Inflammatory macrophage (primary cell): ENCODE measurements at regions not wholly inside any gene's neighbourhood (a gene's known extent, or its start where the extent isn't known, plus 50 kb on each side); places are given as distances from the start of the nearest gene placed in this dataset.

Source experiments
- DNase-seq, 2 donors: peaks; one replicate each; pipeline ENCODE4 v3.0.0-alpha.2; 2020 to 2022

DNA sequence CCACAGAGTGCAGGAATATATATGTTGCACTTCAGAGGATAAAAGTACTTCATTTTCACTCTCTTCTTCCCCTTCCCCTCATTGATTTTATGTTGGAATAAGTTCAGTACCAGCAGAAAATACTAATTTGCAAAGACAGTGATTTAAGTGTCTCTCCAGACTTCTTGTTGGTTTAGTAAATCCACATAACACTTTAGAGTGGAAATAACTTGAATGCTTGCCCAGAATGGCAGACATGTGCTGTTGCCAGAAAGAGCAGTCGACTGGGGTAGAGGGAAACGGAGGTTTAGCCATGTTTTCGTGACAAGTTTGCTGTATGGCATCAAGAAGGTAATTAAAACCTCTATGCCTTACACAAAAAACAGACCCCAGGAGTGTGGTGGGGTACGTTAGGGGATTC lies 246.0 kb upstream of the CXCR4 start:
- DNase-seq = no peak

DNA sequence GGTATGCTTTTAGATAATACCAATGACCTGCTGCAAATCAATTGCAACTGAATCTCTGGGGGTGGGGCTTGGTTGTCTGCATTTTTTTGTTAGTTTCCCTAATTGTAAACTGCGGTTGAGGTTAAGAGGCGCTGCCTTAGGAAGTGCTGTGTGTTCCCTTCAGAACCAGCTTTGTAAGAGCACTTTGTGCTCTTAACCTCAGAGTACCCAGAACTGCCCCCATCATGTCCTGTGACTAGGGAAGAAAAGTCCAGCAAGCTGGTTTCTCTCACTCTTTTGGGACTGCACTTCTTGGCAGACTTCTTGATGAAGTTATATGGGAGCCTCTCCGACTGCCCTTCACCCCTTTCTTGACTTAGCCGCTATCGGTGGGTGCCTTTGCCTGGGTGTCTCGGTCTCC lies 245.5 kb upstream of the CXCR4 start:
- DNase-seq = no peak

DNA sequence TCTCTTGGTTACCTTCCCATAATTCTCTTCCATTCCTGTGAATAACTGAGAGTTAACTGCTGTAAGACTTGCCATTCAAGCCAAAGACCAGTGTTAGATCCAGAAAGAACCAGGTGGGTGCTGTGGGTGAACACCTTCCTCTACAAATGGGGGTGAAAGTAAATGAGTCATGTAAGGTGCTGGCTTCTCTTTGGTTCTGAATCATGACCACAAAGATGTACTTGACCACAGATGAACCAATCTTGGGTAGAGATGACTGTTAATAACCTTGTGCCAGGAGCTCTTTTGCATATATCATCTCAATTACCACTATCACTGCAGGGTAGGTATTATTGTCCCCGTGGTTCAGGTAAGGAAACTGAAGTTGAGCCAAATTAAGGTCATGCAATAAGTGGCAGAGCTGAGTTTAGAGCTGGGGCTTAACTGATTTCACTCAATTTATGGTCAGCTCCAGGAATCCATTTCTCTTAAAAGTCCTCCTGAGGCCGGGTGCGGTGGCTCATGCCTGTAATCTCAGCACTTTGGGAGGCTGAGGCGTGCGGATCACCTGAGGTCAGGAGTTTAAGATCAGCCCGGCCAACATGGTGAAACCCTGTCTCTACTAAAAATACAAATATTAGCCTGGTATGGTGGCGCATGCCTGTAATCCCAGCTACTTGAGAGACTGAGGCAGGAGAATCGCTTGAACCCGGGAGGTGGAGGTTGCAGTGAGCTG lies 244.9 kb upstream of the CXCR4 start:
- DNase-seq = no peak

DNA sequence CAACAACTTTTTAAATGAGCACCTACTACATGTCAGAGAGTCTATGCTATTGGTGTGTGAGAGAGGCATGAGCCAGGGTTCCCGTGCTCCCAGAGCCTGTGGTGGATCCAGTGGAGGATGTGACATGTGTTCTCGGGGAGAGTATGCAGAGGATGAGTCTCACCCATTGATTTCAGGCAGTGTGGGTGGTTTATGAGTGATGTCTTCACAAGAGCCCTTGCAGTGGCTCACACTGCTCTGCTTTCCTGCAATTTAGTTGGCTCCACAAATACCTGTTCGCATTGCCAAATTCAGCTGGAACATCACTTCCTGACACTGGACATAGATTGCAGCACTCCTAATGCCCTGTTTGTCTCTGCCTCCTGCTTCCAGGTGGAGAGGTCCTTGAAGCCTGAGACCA lies 243.6 kb upstream of the CXCR4 start:
- no peak for DNase-seq

DNA sequence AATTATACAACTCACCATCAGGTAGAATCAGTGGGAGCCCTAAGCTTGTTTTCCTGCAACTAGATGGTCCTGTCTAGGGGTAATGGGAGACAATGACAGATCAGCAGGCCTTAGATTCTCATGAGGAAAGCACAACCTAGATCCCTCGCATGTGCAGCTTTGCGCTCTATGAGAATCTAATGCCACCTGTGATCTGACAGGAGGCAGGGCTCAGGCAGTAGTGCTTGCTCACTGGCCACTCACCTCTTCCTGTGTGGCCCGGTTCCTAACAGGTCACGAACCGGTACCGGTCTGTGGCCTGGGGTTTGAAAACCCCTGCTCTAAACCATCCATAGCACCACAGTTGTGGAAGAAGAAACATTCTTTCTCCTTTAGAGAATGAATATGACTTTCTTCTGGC lies 242.8 kb upstream of the CXCR4 start:
- DNase-seq = no peak

DNA sequence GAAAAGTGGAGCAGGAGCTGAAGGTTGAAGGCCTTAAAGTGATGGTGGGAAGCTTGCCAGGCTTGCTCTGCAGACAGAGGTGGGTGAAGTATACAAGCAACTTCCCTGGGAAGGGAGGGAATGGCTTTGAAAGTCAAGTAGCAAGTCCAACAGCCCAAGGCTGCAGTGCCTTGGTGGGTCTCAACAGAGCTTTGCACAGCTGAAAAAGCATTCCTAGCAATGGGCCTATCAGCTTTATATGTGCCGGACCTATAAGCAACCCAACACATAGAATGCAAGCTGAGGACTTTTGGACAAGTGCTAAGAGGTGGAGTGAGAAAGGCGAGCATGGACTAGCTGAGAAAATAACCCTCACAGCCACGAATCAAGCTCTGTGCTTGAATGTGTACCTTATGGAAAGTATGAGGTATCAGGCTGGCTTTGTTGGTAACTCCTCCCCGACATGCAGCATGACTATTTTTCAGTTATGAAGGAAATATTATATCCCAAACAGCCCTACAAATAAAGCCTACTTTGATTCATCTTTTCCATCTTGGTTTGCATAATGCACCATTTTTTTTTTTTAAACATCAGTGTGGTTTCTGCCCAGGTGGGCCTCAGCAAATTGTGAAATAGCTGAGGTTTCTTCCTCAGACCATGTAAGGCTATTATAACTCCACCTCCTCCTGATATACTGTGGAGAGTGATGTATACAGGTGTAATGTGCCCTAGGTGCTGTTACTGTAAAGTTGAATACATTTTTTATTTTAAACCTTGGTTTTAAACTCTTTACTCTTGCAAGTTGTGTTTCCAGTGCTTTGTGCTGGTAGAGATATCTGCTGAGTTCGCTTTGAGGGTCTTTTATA lies 241.4 kb upstream of the CXCR4 start:
- no peak for DNase-seq

DNA sequence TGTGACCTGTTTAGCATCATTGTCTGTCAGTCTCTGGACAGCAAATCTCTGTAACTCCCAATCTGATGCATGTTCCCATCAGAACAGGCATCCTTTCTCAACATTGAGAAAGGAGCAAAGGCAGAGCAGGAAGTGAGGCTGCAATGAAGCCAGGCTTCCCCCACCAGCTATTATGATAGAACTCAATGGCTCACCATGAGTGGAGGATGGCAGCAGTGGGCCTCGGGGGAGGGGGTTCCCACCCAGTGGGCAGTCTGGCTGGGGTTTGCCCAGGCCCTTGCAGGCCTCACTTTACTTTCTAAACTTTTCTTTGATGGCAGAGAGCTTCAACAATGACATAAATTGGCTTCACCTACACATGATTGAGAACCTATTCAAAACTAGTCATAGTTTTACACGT lies 240.6 kb upstream of the CXCR4 start:
- DNase-seq = no peak

DNA sequence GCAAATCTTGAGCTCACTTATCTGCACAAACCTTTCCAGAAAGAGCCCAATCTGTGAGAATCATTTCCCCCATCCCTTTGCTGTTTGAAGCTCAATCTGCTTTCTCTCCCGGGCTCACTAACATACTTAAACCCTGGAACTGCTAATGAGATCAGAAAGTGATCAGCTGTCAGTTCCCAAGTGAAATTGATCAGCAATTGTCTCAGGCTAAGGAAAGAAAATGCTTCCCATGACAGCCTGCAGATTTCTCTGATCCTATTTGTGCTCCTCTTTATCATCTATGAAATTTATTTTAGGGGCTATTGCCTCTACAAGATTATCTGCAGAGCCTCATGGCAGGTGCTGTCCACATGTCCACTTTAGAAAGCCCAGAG lies 239.0 kb upstream of the CXCR4 start:
- no peak for DNase-seq

DNA sequence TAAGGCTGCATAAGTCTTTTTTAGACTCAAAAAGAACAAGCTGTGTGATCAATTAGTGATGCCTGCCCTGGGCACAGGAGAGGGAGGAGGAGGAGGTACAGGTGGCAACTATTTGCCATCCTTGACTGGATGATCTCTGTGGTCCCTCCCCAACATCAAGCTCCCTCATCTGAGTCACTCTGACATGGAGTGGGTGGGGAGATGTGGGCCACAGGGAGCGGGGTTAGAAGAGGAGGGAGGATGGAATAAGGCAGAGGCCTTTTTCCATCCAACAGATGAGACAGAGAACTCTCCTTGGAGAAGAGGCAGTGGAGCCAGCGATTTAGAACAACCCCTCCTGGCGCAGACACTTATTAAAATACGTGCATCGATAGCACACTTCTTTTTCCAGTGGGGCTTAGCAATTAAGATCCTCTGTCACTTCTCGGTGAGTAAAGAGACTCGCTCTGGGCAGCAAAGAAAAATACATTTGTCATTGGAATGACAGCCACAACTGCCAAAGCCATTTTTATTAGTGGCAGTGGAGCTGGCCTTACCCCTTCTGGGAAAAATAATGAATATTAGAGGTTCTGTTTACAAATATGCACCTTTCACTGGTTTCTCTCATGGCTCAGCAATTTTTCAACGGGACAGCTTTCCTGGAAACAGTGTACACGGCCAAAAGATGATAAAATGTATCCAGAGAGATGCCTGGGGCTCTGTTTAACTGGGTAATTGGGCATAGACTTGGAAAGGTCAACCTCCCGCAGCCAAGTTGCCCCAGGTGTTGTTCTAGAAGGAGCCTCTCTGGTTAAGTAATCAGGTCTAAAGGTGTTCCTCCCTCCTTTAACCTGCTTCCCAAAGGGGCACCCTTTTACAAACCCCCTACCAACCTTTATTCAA lies 238.4 kb upstream of the CXCR4 start:
- DNase-seq = no peak

DNA sequence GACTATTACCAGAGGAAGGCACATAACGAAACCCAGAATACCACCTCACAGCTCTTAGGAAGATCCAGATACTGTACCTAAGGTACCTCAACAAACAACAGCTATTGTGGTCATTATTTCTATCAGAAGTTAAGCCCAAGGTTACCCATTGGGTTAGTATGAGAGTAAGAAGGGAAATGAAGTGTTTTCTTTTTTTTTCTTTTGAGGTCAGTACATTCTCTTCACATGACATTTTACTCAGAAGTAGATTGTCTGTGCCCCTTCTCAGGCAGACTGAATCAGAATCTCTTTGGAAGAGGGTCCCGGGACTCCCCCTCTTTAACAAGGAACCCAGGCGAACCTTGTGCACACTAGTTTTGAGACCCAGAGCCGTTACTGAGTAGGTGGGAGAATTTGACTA lies 233.7 kb upstream of the CXCR4 start:
- no peak for DNase-seq

DNA sequence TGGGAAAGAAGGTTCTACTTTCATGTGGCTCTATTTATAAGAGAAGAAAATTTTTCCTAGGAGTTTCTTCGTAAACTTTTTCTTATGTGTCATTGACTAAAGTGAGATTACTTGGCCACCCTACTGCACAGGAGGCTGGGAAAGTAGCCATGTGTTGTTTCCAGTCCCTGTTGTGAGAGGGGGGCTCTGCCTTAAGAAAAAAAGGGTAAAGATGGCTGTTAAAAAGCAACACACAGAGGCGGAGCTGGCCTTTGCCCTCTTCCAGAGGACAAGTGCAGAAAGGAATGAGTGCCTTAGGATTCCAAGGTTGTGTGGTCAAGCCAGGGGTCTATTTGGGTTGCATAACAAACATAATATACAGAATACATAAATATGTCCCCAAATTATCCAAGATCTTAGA lies 230.0 kb upstream of the CXCR4 start:
- no peak for DNase-seq

DNA sequence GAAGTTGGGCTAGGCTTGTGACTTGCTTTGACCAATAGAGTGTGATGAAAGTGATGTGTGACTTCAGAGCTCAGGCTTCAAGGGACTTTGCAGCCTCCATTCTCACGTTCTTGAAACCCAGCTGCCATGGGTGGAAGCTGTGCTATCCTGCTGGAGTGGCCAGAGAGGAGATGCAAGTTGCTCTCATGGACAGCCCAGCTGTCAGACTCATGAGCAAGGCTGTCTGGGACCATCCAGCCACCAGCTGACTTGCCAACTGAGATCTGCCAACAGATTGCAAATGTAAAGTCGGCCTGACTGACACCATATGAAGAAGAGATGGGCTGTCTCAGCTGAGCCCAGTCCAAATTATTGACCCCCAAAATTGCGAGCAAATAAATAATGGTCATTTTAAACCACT lies 226.4 kb upstream of the CXCR4 start:
- no peak for DNase-seq

DNA sequence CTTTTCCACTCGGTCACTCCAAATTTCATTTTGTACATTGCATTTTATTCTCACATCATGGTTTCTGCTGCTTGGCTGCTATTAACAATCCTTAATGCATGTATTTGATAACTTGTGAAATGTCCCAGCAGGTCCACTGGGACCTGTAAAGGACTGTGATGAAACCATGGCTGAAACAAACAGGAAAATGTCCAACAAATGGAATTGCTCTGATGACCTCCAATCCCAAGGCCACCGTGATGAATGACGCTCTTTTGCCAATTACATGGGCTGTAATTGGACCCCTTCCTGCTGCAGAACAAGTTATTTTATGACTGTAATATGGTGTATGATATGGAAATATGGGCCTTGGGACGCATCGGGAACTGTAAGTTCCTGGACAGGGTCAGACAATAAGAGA lies 224.2 kb upstream of the CXCR4 start:
- no peak for DNase-seq

DNA sequence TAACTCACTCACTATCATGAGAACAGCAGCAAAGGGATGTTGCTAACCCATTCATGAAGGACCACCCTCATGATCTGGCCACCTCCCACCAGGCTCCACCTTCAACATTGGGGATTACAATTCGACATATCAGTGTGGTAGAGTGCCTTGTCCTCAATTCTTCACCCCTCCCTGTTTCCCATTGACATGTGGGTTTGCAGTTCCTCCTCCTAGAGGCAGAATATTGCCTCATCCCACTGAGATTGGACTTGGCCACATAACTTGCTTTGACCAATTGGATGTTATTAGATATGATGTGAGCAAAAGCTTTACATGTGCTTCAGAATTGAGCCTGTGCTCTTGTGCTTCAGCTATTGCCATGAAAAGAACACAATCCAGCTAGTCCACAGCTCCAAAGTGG lies 217.0 kb upstream of the CXCR4 start:
- DNase-seq = peak; percentile 46 to 57

DNA sequence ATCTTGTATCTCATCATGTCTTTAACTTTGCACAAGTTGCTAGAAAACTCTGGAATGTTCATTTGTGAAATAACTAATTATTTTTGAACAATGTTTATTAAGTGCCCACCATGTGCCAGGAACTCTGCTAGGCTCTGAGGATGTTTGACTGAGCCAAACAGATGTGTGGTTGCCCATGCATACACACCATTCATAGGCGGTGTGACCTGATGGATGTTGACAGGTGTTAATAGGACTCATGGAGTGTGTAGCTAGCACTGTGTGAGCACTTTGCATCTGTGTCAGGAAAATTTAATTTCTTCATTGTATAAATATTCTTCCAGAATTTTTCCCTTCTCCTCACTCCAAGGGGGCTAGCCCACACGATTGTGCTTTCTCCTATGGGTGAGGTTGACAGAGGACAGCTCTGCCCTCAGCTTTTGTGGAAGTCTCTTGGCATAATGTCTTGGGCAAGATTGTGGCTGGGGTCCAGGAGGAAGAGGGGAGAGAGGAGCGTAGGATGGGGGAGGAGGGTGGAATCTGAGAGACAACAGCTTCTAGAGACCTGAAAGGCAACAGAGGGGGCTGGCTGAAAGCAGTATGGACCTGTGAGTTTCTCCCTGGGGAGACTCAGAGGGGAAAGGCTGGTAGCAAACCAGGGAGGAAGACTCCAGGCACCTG lies 214.6 kb upstream of the CXCR4 start:
- DNase-seq = peak in 1 of 2 donors; percentile 23

DNA sequence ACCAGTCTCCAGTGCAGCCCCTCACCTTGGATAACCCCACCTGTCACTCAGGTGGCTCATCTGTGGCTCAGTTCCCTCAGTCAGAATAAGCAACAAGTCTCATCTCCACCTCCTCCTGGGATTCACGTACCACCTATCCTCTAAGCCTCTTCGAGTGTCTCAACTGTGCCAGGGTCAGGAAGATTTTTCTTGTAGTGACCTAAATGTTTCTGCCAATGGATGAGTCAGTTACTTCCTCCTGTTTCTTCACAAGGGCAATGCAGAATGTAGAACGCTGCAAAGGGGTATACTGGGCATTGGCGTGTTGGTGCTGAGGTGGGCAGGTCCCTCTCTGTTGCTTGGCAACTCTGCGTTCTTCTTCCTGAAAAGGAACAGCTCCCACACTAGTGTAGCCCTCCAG lies 213.3 kb upstream of the CXCR4 start:
- DNase-seq = peak; percentile 42 to 45

DNA sequence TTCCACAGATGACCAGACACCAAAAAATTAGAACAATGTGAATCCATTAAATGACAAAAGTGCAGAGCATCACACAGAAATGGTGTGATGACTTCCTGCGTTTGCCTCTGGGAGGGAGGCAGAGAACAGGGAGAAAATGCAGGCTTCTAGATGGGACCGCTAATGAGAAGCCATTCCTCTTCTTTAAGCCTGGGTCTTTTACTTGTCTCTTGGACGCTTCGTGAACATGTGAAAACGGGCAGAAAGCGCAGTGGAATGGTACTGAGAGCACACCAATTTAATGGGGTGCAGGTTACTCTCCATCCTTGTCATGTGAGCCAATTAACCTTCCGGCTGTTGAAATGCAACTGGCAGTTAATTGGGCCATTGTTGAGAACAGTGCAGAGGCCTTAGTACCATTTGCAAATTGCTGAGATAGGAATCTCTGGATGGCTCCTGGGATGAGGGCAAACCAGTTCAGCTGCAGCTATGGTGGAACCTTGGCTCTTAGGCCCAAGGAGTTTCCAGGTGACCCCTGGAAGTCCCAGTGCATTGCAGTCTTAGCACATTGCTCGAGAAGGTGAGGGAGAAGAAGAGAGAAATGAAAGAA lies 210.4 kb upstream of the CXCR4 start:
- no peak for DNase-seq

DNA sequence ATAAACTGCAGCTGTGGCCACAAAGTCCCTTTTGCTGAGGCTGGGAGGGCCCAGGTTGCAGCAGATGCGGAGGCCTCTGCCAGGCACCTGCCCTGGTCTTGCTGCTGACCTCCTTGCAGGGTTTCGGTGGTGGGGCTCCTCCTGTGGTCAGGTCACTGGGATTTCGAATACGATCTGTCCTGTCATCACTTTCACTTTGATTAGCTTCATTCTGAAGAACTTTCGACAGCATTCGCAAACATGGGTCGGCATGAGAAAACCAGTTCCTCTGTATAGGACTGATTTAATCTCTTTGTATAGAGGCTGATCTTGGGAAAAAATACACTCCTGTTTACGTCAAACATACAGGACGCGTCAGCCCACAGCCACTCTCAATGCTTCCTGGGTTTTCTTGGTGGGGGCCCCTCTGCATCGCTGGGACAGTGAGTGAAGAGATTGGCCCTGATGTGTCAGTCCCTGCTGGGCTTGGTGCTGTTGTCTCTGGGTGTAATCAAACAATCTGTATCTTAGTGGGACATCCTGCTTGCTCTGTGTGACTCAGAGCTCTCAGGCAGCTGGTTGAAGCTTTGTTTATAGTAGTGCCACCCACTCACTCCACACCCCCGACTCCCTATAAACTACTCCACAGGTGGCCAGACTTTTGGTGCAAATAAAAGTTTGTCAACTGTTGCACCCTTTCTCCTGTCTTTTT lies 209.4 kb upstream of the CXCR4 start:
- peak in 1 of 2 donors; percentile 19 for DNase-seq

DNA sequence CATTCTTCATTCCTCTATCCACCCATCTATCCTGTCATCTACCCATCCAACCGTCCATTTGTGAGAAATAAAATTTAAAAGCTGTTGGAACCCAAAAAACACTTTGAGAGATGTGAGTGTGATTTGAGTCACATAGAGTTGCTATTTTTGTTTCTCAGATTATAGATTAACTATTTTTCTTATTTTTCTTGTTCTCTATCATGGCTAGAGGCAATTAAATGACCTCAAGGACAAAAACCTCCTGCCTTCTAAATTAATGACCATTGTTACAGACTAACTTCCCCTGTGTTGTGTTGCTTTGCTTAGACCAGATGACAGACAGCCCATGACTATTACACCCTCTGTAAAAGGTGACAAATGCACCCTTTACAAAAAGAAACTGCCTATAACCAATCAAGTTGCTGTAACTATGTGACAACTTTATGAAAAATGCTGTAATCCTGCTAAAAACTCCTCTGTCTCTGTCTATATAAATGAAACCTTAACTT lies 207.9 kb upstream of the CXCR4 start:
- peak; percentile 63 to 72 for DNase-seq

DNA sequence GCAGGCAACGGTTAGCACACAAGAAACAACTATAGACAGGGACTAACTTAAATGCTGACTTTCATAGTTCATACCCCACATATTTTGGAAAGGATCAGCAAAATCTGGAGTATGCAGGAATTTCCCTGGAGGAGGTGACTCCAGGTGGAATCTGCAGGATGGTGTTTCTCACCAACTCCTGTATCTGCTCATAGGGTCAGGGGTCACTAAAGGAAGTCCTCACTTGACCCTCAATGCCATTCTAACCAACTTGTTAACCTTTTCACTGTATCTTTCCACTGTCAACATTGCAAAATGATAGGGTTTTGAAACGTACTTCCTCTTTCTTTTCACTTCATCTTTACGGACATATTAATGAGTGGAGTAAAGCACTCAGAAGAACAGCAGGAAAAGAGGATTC lies 207.0 kb upstream of the CXCR4 start:
- peak; percentile 63 to 92 for DNase-seq

DNA sequence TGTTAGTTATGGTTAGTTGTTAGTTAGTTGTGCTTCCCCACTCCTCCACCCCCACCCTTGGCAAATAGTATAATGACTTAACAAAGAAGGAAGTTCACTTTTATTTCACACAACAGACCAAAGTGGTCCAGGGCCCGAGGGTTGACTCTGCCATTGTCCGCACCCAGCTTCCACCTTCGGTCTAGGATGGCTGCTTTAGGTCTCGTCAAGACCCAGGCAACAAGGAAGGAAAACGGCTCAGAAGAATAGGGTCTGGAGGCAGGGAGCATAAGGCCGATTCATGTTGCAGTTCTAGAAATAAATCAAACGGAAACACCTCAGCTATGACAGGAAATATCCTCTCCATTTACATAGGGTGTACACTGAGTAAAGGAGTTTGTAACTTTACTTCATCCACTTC lies 206.0 kb upstream of the CXCR4 start:
- DNase-seq = no peak

DNA sequence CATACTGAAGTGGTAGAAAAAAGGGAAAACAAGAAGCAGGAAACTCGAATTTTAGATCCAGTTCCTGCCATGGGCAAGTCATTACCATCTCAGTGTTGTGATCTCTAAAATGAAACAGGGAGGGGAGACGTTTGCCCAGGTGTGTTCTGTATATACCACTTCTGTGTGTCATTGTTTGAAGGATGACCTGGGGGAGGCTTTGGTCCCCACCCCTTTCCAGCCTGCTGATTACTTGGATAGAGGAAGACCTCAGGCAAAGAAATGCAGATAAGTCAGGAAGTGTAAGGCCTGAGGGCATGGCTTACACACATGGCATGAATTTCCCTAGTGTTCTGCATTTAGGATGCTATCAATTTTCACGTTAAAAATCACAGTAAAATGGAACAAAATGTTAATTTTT lies 205.2 kb upstream of the CXCR4 start:
- DNase-seq = no peak
